ENCODE measurements at regions not wholly inside any gene's neighbourhood (a gene's known extent, or its start where the extent isn't known, plus 50 kb on each side); places are given as distances from the start of the nearest gene placed in this dataset.

DNA sequence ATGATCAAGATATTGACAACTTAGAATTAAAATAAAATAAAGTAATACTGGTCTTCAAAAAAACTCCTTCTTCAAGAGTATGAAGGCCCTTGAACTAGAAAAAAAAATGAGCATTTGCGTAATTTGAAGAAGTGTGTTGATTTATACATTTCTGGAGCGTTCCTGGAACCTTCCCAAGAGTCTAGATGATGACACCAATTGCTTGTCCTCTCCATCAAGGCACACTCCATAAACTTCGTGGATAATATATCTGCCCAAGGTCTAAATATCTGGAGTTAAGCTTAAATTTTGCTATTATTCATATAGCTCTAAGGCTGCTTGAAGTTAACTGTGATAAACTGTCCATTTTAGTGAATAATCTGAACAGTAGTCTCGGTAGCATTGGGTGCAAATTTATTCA, 361.3 kb upstream of the CNTN5 start:
- TF ChIP-seq RCOR1 (IDR thresholded peaks at IDR 0.05; ENCODE audit: low read depth, low read length) (no peak), CTCF (IDR thresholded peaks at IDR 0.05) (no peak), HOXA7 (CRISPR knock-in tag; IDR thresholded peaks at IDR 0.05) (no peak), EP300 (IDR thresholded peaks at IDR 0.05) (no peak), TFCP2L1 (CRISPR knock-in tag; IDR thresholded peaks at IDR 0.05) (no peak), NPAS2 (CRISPR knock-in tag; IDR thresholded peaks at IDR 0.05; ENCODE audit: borderline replicate concordance) (no peak), POLR2A (IDR thresholded peaks at IDR 0.05; ENCODE audit: low read length) (no peak), MAFK (IDR thresholded peaks at IDR 0.05; ENCODE audit: partially characterized antibody) (no peak), CHD4 (IDR thresholded peaks at IDR 0.05; ENCODE audit: borderline replicate concordance) (no peak), JUNB (IDR thresholded peaks at IDR 0.05) (no peak), BHLHE40 (IDR thresholded peaks at IDR 0.05; ENCODE audit: low read depth, low read length) (no peak)

Data from A549 (cell line).